Eye (tissue), 1 donor: ENCODE measurements at regions not wholly inside any gene's neighbourhood (a gene's known extent, or its start where the extent isn't known, plus 50 kb on each side); places are given as distances from the start of the nearest gene placed in this dataset.
A peak's percentile ranks its signal among the peaks of the same experiment; 100 is the strongest.
"Not testable (repeated sequence)": the region's sequence is repeated elsewhere in the genome, so short reads cannot be mapped to it uniquely, and the experiment has no call there.

Experiments
- DNase-seq: peaks from one replicate; pipeline ENCODE4 v3.0.0-alpha.2; 2015

DNA sequence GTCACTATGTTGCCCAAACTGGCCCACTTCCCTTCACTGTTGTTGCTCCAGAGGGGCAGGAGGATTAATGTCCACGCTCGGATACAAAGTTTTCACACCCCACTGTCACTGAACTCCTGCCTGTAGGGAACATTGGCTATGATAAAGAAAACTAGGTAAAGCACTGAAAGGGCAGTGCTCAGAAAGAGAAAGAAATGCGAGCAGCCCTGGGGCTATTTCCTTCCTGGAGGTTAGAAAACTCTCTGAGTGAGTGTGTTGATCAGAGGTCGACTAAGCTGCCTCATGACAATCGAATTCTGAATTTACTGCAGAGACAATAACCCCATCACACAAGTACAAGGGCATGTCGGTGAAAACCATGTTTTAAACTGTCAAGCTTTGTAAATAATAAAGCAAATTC, 227.2 kb upstream of the PITRM1 start:
- DNase-seq: peak; percentile 29

DNA sequence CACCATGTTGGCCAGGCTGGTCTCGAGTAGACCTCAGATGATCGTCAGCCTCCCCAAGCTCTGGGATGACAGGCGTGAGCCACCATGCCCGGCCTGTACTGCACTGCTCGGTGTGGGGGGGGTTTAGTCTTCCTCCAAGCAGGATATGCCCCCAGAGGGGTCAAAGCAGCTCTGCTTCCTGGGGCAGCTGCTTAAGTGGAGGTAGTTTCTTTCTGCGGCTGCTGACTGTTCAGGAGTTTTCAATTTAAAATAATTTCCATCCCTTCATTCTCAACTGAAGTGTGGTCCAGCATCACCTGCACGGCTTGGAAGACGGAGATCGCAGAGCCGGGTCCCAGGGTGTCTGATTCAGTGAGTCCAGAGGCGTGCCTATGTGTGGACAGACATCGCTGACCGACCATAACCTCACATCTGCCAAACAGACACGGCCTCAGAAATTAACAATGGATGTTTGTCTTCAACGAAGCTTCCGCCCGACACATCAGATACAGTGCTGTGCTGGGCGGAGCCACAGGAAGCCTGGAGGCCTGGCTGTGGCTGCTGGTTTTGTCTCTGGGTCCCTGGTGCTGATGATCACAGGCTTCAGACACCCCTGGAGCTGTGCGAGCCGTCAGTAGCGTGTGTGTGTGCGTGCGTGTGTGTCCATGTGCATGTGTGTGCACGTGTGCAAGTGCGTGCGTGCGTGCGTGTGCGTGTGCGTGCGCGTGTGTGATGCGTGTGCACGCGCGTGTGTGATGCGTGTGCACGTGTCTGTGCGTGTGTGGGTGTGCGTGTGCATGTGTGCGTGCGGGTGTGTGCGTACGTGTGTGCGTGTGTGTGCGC, 226.5 kb upstream of the PITRM1 start:
- DNase-seq: peak; percentile 53

DNA sequence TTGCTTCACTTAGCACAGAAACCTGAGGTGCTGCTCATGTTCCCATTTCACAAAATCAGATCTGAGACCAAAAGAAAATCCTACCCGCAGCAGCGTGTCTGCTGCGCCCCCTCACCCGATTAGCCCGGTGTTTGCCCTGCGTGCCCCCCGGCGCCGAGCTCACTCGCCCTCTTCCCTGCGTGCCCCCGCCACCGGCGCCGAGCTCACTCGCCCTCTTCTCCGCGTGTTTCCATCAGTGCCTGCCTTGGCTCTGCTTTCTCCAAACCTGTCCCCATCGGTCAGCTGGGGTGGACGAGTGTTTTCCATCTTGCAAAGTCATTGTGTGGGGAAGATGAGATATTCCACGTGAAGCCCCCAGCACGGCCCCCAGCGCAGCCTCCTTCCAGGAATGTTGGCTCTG, 225.3 kb upstream of the PITRM1 start:
- no peak for DNase-seq

DNA sequence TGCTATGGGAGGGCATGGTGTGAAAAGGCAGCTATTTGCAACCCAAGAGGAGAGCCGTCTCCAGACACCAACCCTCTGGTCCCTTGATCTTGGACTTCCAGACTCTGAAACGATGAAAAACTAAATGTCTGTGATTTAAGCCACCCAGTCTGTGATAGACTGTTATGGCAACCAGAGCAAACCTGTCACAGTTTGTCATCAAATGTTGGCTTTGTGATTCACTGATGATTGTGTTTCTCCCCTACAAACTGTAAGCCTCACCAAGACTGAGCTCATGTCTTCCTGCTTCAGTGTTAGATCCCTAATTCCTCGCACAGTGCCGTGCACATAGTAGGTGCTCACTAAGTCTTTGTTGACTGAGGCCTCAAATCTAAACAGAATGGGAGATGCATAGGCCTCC, 224.6 kb upstream of the PITRM1 start:
- no peak for DNase-seq

DNA sequence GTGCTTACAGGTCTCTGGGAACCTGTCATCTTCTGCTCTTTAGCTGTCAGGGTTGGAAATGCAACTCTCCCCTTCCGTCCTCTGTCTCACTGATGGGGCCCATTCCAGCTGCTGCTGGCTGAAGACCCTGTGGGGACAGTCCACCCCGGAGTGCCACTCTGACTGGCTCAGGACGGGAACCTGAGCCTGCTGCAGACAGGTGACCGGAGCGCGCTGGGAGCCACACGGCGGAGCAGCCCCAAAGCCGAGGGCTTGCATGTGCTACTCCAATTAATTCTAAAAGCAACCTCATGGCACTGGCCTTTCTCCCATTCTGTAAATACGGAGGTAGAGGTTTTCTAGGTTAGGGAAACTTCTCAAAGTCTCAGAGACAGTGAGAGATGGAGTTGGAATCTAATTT, 223.5 kb upstream of the PITRM1 start:
- no peak for DNase-seq

DNA sequence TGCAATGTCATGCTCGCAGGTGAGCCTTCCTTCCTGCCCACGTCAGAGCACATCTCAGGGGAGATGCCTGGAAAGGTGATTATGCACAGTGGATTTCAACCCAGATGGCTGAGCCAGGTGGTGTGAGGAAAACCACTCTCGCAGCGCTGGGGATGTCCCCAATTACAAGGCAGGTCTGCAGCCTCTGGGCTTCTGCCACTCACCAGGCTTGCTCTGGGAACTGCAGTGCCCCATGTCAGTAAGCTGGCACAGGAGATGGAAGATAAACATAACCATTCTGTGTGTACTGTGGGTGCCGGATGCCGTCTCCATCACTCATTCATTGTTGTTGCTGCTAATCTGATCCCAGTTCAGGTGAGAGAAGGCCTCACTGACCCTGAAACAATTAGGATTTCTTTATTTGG, 222.9 kb upstream of the PITRM1 start:
- no peak for DNase-seq

DNA sequence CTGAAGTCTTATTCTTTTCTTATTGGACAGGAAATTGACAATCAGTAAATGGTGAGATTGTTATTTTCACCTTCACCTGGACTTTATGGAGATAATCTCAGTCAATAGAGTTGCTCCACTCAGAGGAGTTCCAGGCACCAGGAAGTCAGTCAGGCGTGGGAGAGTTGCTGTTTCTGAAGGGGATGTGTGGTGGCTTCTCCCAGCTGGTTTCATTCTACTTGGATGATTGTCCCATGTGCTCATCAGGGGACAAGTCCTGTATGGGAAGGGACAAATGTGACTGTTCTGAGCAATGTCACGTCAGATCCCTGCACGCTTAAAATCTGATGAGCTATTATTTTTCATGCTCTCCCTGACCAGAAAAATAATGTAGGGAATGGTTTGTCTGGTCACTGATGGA, 222.5 kb upstream of the PITRM1 start:
- peak; percentile 42 for DNase-seq

DNA sequence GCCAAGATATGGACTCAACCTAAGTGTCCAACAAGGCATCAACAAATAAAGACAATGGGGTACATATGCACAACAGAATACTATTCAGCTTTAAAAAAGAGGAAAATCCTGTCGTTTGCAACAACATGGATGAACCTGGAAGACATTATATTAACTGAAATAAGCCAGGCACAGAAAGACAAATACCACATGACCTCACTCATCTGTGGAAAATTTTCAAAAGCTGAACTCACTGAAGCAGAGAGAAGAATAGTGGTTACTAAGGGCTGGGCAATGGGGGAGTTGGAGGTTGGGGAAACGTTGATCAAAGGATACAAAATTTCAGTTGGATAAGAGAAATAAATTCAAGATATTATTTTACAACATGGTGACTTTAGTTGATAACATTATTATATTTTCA, 221.4 kb upstream of the PITRM1 start:
- no peak for DNase-seq

DNA sequence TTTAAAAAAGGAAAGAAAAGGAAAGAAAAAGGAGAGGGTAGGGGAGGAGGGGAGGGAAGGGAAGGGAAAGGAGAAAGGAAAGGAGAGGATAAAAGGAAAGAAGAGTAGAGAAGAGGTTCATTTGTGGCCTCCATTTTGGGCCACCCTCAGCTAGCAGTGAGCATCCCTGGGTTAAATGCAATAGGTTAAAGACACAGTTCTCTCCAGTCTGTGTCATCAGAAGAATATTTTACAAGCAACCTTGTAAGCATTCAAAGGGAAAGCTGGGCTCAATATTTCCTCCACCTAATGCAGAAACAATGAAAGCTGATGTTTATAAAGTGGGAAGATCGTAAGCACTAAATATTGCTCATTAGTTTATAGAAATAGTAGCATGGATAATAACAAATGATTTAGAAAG, 219.1 kb upstream of the PITRM1 start:
- no peak for DNase-seq

DNA sequence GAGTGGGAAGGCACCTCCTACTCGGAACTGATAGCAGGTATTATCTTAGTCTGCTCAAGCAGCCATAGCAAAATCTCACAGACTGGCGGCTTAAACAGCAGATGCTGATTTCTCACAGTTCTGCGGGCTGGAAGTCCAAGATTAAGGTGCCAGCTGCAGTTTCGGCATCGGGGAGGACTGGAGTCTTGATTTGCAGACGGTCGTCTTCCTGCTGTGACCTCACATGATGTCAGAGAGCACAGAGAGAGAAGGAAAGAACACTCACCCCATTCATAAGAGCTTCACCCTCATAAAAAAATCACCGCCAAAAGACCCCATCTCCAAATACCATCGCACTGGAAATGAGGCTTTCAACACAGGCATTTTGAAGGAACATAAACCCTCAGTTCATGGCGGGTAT, 216.5 kb upstream of the PITRM1 start:
- DNase-seq: no peak

DNA sequence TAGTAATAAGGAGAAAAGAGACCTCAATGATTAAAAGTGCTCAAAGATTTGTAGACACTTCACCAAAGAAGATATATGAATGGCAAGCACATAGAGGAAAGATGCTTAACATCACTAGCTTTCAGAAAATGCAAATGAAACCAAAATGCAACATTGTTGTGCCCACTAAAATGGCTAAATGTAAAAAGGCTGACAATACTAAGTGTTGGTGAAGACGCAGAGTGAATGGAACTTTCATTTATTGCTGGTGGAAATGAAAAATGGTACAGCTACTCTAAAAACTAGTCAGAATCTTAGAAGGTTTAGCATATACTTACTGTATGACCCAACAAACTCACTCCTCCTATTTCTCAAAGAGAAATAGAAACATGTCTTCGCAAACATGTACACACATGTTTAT, 212.9 kb upstream of the PITRM1 start:
- DNase-seq: no peak

DNA sequence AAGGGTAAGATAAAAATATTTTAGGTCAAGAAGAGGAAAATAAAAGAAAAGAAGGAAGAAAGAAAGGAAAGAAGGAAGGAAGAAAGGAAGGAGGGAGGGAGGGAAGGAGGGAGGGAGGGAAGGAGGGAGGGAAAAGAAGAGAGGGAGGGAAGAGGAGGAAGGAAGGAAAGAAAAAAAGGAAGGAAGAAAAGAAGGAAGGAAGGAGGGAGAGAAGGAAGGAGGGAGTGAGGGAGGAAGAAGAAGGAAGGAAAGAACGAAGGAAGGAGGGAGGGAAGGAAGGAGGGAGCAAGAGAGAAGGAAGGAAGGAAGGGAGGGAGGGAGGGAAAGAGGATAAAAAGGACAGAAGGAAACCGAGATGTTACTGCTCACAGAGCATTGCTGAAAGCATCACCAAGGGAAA, 209.5 kb upstream of the PITRM1 start:
- DNase-seq: no peak

DNA sequence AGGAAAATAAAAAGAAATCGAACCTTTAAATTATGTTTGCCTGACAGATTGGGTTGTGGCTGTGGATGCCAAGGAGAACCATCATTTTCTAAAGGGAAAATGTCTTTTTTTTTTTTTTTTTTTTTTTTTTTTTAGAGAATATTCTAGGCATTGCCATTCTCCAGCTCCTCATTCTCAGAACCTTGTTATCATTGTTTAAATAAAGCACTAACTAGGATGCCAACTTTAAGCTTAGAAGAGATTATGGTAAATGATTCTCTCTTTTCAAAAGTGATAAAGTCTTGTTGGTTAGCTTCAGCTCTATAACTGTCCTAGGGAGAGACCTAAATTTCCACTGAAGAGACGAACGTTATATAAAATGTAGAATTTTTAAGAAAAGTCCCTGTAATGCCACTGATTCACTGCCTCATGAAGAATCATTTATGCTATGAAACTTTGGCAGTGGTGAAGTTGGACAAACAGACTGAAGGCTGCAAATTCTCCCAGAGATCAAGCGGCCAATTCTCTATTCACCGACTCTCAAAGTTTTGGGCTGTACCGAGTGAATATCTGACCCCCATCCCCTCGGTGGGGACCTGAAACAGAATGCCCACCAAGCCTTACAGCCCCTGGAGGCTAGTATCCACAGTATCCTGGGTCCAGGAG, 207.9 kb upstream of the PITRM1 start:
- no peak for DNase-seq

DNA sequence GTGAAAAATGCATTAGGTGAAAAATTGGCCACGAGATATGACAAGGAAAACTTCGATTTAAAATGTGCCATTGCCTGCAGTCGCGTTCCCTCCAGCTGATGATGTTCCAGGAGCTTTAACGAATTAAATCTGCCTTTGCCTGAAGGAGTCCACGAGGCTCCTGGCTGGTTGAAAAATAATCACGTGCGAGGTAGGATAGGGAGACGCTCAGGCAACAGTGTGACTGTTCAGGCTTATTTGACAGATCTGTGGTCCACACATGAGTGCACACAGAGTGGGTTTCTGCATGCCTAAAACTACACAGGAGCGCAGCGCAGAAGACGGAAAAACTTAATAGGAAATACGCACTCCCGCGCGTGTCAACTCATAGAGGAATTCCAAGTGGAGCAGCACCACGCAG, 204.0 kb upstream of the PITRM1 start:
- DNase-seq: no peak

DNA sequence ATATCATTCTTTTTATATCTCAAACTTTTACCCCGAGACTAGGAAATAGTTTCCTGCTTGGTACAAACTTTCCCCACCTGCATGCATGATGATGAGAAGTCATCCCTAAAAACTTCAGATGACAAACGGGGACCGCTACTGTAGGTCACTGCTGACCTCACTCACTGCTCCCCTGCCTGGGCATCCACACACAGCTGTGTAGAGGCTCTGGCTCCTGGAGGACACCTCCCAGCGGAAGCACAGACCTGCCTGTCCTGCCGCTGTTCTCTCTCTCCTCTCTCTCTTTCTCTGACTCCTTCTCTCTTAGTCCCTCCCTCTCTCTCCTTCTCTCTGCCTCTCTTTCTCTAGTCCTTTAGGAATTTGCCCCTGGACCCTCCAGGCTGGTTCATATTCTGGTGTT, 202.9 kb upstream of the PITRM1 start:
- DNase-seq: no peak

DNA sequence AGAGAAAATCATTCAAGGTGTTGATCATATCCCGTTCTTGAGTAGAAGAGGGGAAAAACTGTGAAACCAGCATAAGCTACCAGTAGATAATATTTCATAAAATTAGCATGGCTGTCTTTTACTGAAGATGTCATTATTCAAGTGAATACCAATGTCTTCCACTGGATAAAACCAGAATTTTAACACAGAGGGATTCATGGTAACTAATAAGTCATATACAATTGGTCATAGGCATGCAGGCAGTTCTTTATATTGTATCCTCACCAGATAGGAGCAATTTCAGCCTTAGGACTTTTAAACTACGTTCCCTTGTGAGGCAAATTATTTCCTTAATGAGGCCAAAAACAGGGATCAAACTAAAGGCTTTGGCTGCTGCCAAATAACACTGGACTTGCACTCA, 202.3 kb upstream of the PITRM1 start:
- DNase-seq: no peak

DNA sequence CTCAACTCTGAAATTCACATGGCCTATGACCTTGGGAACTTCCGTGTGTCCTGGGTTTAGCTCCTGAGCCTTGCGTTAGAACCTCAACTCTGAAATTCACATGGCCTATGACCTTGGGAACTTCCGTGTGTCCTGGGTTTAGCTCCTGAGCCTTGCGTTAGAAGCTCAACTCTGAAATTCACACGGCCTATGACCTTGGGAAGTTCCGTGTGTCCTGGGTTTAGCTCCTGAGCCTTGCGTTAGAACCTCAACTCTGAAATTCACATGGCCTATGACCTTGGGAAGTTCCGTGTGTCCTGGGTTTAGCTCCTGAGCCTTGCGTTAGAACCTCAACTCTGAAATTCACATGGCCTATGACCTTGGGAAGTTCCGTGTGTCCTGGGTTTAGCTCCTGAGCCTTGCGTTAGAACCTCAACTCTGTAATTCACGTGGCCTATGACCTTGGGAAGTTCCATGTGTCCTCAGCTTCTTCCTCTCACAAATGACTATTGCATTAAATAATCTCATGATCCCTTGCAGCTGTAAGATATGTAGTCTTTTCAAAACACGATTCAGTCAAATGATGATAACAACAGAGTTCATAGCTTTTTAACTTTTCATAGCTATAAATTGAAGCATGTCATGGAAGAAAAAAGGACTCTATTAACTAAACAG, 200.9 kb upstream of the PITRM1 start:
- not testable (repeated sequence) for DNase-seq

DNA sequence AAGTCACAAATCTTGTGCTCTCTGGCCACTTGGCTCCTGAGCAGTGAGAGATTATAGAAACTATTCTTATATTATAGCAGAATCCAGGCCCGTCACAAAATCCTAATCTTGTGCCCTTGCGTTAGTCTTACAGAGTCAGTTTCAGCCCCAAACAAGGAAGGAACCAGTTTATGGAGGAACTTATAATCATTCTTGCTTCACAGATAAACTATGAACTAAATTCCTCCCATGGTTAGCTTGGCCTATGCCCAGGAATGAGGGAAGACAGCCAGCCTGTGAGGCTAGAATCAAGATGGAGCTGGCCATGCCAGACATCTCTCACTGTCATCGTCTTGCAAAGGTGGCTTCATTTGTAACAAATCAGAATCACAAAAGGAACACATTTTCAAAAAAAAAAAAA, 199.7 kb upstream of the PITRM1 start:
- no peak for DNase-seq

DNA sequence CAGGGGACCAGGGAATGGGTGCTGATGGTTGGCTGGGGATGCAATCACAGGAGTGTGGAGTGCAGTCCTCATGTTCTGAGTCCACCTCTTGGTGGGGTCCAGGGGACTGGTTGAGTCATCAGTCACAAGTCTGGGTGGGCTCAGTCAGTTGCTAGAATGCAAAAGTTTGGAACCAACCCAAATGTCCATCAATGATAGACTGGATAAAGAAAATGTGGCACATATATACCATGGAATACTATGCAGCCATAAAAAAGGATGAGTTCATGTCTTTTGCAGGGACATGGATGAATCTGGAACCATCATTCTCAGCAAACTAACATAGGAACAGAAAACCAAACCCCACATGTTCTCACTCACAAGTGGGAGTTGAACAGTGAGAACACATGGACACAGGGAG, 199.0 kb upstream of the PITRM1 start:
- not testable (repeated sequence) for DNase-seq

DNA sequence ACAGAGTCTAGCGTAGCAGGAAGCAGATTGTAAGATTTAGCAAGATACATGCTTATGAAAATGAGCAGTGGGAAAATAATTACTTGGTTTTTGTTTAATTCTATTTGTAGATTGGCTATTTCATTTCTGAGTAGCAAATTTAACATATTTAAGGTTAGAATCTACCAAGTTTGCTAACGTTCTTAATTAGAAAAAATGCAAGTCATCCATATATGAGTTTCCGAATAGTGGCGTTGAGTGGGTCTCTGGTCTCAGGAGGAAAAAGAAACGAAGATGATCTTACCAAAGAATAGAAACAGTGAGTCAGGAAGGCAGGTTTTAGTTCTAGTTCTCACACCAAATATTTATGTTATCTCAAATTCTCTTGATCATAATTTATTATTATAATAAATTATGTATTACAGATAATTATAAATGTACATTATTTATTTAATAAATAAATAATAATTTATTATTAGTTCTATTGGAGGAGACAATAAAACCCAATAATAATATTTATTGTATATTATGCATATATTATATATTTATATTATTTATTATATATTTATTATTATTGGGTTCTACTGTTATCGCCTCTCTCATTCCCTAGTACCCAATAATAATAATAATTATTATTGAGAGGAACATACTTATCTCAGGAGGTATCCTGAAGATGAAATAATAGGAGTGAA, 194.3 kb upstream of the PITRM1 start:
- DNase-seq: no peak

DNA sequence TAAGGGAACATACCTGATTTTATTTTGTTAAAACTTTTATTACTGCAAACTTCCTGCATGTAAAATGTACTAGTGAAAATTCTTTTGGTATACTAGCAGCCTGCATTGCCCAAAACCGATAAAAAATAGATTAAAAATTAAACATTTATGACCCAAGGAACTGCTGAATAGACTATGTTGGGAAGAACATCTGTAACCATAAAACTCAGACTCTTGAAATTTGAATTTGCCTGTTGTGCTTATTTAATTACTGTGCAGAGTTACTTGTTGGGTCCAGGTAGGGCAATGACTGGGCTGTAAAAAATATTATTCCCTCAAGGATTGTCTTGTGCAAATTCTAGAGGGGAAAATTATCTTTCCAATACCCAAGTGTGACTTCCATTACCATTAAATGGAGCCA, 193.5 kb upstream of the PITRM1 start:
- DNase-seq: no peak

DNA sequence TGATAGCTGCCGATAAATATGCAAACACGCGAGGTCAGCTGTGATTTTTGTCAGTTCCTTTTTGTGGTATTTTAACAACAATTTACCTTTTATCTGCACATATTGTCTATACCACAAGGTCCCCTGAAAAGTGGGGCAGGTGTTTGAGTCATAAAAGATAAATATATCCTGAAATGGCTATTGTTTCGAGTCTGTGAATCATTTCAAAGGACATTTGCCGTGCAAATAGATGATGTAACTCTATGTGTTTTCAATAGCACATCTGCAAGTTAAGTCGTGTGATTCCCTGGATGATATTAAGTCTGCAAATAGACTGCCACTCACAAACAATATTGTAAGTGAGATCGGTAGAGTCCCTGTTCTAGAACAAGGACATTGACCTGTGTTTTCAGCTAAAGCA, 193.0 kb upstream of the PITRM1 start:
- no peak for DNase-seq

DNA sequence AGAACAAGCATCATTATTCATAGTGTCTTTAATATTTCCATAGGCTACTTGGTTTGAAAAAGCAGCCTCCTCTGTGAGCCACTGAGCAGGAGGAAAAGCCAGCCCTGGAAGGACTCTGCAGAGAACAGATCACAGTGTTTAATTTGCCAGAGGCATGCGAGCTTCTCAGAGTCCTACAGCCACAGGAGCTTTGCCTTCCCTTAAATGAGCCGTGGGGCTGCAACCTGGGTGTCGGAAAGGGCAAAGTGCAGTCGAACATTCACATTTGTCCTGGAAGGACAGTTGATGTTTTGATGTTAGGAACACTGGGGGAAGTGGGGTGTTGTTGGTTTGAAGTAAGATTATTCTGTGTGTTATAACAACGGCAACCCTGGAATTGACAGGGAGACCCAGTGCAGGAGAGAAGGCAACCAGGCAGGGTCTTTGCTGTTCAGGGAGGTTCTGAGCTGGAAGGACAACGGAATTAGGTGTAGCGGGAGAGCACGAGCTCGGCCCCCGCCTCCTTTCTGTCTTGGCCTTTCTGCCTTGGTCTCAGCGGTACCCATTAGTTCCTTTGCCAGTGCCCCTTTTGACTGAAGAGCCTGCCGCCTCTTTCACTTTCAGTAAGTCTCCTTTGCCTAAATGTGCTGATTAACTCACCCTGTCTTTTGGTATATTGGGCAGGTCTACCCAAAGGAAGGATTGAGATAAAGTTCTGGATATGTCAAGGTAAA, 192.3 kb upstream of the PITRM1 start:
- DNase-seq: no peak
